Endothelial cell of umbilical vein (primary cell): ENCODE measurements at regions not wholly inside any gene's neighbourhood (a gene's known extent, or its start where the extent isn't known, plus 50 kb on each side); places are given as distances from the start of the nearest gene placed in this dataset.

Source experiments
- BruUV-seq: library from RNA; stranded (reverse); fragments of 400-500 nt; replicated peaks from 2 replicates; lab custom pipeline; 2021; lab: Mats Ljungman, UMichigan
- CTCF ChIA-PET: fragments of 300-600, 350-600 bp; sonication (Branson Sonifier 250); formaldehyde crosslinking; loops from one replicate; lab custom pipeline; 2021; ENCODE audit warnings: antibody characterized with exemption, inconsistent platforms; lab: Charles Lee
- POLR2A ChIA-PET: fragments of 300-600, 350-600 bp; sonication (Branson Sonifier 250); formaldehyde crosslinking; loops from one replicate; lab custom pipeline; 2021; ENCODE audit warnings: antibody characterized with exemption, inconsistent platforms; lab: Charles Lee
- DNase-seq: peaks from one replicate; pipeline ENCODE4 v3.0.0-alpha.2; 2011; ENCODE audit warnings: low read depth, low spot score
- FAIRE-seq: peaks from 2 replicates; lab custom pipeline; 2011; peaks lifted over from hg19 to GRCh38; lab: Jason Lieb, UNC
- H2AFZ ChIP-seq: 2 replicates; pipeline ENCODE4 v1.6.0; 2012; ENCODE audit warnings: low read depth, low read length, control low read depth, inconsistent platforms
- H3K27ac ChIP-seq: 2 replicates; pipeline ENCODE4 v1.5.1; 2011; ENCODE audit warnings: low read depth, mild to moderate bottlenecking, control low read depth, low read length, moderate library complexity; ENCODE audit not compliant: insufficient read depth
- H3K27me3 ChIP-seq, 2 experiments: 2 replicates each; pipeline versions ENCODE4 v1.6.0 to v1.6.1; 2011; ENCODE audit warnings: low read length in 2 of 2, mixed read lengths in 1 of 2; ENCODE audit not compliant: control insufficient read depth in 2 of 2, insufficient read depth in 2 of 2
- H3K36me3 ChIP-seq, 2 experiments: 2 replicates in 1 of 2; 3 replicates in 1 of 2; pipeline ENCODE4 v1.5.1; 2011; ENCODE audit warnings: low read length in 2 of 2, mild to moderate bottlenecking in 1 of 2, moderate library complexity in 1 of 2; ENCODE audit not compliant: control insufficient read depth in 2 of 2, insufficient read depth in 2 of 2; ENCODE audit errors: extremely low read depth in 1 of 2
- H3K4me1 ChIP-seq: 3 replicates; pipeline ENCODE4 v1.5.1; 2011; ENCODE audit warnings: mild to moderate bottlenecking, low read length; ENCODE audit not compliant: control insufficient read depth, insufficient read depth; ENCODE audit errors: extremely low read depth
- H3K4me2 ChIP-seq: 2 replicates; pipeline ENCODE4 v1.6.1; 2011; ENCODE audit warnings: low read length, control low read depth, mixed read lengths; ENCODE audit not compliant: insufficient read depth
- H3K4me3 ChIP-seq, 3 experiments: fragments of 200-600 bp in 1 of 3; sonication (generic), shearing (Covaris generic) in 1 of 3; replicated peaks in 1 of 3; 2 replicates each; pipeline ENCODE4 v1.5.1; 2011 to 2016; ENCODE audit warnings: control low read depth in 3 of 3, low read length in 3 of 3, mild to moderate bottlenecking in 2 of 3, inconsistent platforms in 1 of 3, low read depth in 1 of 3, moderate library complexity in 1 of 3; ENCODE audit not compliant: insufficient read depth in 1 of 3
- H3K79me2 ChIP-seq: 2 replicates; pipeline ENCODE4 v1.6.0; 2012; ENCODE audit warnings: low read length, inconsistent platforms; ENCODE audit not compliant: control insufficient read depth, insufficient read depth
- H3K9ac ChIP-seq: replicated peaks from 2 replicates; pipeline ENCODE3; 2011; ENCODE audit warnings: low read length, control low read depth; ENCODE audit not compliant: insufficient read depth; ENCODE audit errors: extremely low read depth
- H3K9me1 ChIP-seq: replicated peaks from 3 replicates; pipeline ENCODE4 v1.6.0; 2011; ENCODE audit warnings: mild to moderate bottlenecking, low read length; ENCODE audit not compliant: control insufficient read depth, insufficient read depth; ENCODE audit errors: extremely low read depth
- H3K9me3 ChIP-seq: replicated peaks from 2 replicates; pipeline ENCODE4 v1.5.1; 2012; ENCODE audit warnings: low read length, inconsistent platforms; ENCODE audit not compliant: control insufficient read depth, insufficient read depth
- H4K20me1 ChIP-seq: replicated peaks from 2 replicates; pipeline ENCODE3; 2011; ENCODE audit warnings: mild to moderate bottlenecking, low read length; ENCODE audit not compliant: control insufficient read depth, insufficient read depth; ENCODE audit errors: extremely low read depth
- EZH2 ChIP-seq: IDR thresholded peaks from 2 replicates; pipeline ENCODE4 v1.6.1; 2012; ENCODE audit warnings: borderline replicate concordance, low read depth, mild to moderate bottlenecking, moderate library complexity, low read length, inconsistent platforms; ENCODE audit not compliant: severe bottlenecking
- FOS ChIP-seq: IDR thresholded peaks from 2 replicates; pipeline ENCODE4 v1.6.1; 2011; ENCODE audit warnings: mild to moderate bottlenecking, low read length, moderate library complexity, borderline replicate concordance; ENCODE audit not compliant: insufficient read depth
- GATA2 ChIP-seq: IDR thresholded peaks from 2 replicates; pipeline ENCODE4 v1.7.0; 2011; ENCODE audit warnings: low read depth, mild to moderate bottlenecking, moderate library complexity, mixed read lengths, low read length; ENCODE audit not compliant: insufficient read length, insufficient read depth
- JUN ChIP-seq: IDR thresholded peaks from 2 replicates; pipeline ENCODE4 v1.6.1; 2011; ENCODE audit warnings: borderline replicate concordance, low read depth; ENCODE audit not compliant: insufficient read length, insufficient read depth
- MAX ChIP-seq: IDR thresholded peaks from 2 replicates; pipeline ENCODE4 v1.6.1; 2011; ENCODE audit not compliant: insufficient read depth, insufficient read length
- MYC ChIP-seq: IDR thresholded peaks from one replicate; pipeline ENCODE4 v1.6.1; 2011; ENCODE audit warnings: mild to moderate bottlenecking, low read depth, low read length
- POLR2A ChIP-seq: IDR thresholded peaks from 2 replicates; pipeline ENCODE4 v1.6.1; 2012; ENCODE audit warnings: low read depth, mild to moderate bottlenecking, control low read depth, low read length
- POLR2AphosphoS5 ChIP-seq: IDR thresholded peaks from 2 replicates; pipeline ENCODE4 v1.6.1; 2012; ENCODE audit warnings: low read depth, mild to moderate bottlenecking, control low read depth, low read length, moderate library complexity; ENCODE audit not compliant: insufficient read depth
- dilution Hi-C: fragments of 300-500 bp; cut with MboI; formaldehyde crosslinking; loops from one replicate; pipeline ENCODE4 v1.15.0; 2019; ENCODE audit warnings: low sequenced_read_pairs; ENCODE audit not compliant: extremely low pct_ligation_motif_present
- intact Hi-C: fragments of 100-400 bp; cut with micrococcal nuclease; formaldehyde crosslinking; loops from one replicate; pipeline ENCODE4 v1.10.0; 2022
- TF ChIP-seq, protein P1 (sequence below), 2 donors: IDR thresholded peaks; 1 replicate in 1 of 2; 2 replicates in 1 of 2; pipeline ENCODE4 v1.5.1; 2011; ENCODE audit warnings: low read length in 2 of 2, mild to moderate bottlenecking in 2 of 2, moderate library complexity in 2 of 2, control low read depth in 1 of 2, inconsistent platforms in 1 of 2, low read depth in 1 of 2; ENCODE audit not compliant: insufficient read depth in 1 of 2; ENCODE audit errors: extremely low read depth in 1 of 2

DNA sequence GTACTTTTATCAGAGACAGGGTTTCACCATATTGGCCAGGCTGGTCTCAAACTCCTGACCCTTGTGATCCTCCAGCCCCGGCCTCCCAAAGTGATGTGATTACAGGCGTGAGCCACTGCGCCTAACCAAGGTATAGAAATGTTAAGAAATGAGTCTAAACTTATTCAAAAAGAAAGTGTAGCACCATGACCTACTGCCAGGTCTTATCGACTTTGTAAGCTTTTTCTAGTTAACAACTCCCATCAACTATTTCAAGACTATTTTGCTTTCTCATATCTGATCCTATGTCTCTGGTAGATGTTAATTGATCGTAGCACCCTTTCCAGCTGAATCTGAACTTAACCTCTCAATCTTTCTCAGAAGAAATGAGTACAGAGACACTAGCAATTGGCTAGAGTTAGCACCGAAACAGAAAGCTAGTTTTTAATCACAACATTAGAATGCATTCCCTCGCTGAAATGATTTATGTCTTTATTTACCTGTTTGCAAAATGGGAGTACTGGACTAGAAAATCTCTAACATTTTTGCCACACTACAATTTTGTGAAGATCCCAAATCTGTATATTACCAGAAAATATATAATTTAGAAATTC lies 114.0 kb upstream of the HGF start:
- no peak overlapping the region for H3K4me3 ChIP-seq
- intact Hi-C loops (no loop called here), dilution Hi-C loops (no loop called here)
- POLR2A ChIA-PET: no interaction called here
- H3K9me1 ChIP-seq: no peaks in the 10 kb centered on the region
- H3K9me3 ChIP-seq: no peaks in the 10 kb centered on the region
- no peaks in the 10 kb centered on the region for H4K20me1 ChIP-seq
- H3K9ac ChIP-seq: no peak overlapping the region
- CTCF ChIA-PET: no interaction called here
- no peak overlapping the region for H3K27ac ChIP-seq
- no peak overlapping the region for H2AFZ ChIP-seq
- FAIRE-seq (no peak), DNase-seq (no peak)
- no peak for TF ChIP-seq JUN
- no peak for TF ChIP-seq EZH2
- TF ChIP-seq POLR2A: no peak
- no peak for TF ChIP-seq MAX
- no peak for TF ChIP-seq MYC
- no peak for TF ChIP-seq FOS
- TF ChIP-seq GATA2: no peak
- TF ChIP-seq POLR2AphosphoS5: no peak
- TF ChIP-seq, protein P1, sequence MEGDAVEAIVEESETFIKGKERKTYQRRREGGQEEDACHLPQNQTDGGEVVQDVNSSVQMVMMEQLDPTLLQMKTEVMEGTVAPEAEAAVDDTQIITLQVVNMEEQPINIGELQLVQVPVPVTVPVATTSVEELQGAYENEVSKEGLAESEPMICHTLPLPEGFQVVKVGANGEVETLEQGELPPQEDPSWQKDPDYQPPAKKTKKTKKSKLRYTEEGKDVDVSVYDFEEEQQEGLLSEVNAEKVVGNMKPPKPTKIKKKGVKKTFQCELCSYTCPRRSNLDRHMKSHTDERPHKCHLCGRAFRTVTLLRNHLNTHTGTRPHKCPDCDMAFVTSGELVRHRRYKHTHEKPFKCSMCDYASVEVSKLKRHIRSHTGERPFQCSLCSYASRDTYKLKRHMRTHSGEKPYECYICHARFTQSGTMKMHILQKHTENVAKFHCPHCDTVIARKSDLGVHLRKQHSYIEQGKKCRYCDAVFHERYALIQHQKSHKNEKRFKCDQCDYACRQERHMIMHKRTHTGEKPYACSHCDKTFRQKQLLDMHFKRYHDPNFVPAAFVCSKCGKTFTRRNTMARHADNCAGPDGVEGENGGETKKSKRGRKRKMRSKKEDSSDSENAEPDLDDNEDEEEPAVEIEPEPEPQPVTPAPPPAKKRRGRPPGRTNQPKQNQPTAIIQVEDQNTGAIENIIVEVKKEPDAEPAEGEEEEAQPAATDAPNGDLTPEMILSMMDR (IDR thresholded peaks at IDR 0.05; ENCODE audit: extremely low read depth in 1 of 2, insufficient read depth in 1 of 2, low read depth in 1 of 2, low read length in 2 of 2): no peak
- H3K27me3 ChIP-seq: peaks cover 0 to 2% of the 10 kb centered on the region in 2 experiments
- no peak overlapping the region for H3K4me2 ChIP-seq
- no peaks in the 10 kb centered on the region for H3K36me3 ChIP-seq
- no peaks in the 10 kb centered on the region for H3K79me2 ChIP-seq
- H3K4me1 ChIP-seq: peaks cover 12% of the 10 kb centered on the region
- BruUV-seq: no TSS peak
